ENCODE measurements at regions not wholly inside any gene's neighbourhood (a gene's known extent, or its start where the extent isn't known, plus 50 kb on each side); places are given as distances from the start of the nearest gene placed in this dataset.

- no peak for DNase-seq
Measured at GRCh38 chr7:52473756-52474155, 561.7 kb upstream of the POM121L12 start.

- DNase-seq = no peak
Measured at GRCh38 chr7:52472006-52472620, 563.3 kb upstream of the POM121L12 start.

DNA sequence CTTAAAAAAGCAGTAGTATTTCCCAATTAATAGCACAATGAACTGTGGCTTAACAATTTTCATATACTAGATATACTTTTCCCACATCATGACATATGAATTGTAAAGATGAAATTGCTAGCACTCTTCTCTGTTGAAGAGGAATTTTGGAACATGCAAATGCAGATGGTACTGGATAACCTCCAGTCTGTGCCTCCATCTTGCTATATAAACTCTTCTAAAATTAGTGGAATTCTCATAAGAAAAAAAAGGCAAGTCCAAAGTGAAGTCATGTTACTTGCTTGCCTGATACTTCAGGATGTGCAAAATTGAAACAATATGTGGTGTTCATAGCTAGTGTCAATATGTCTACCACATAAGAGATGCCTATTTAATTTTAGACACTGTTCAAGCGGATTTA lies 570.2 kb upstream of the POM121L12 start:
- DNase-seq = no peak

GRCh38 chr7:52463341-52463740 lies 572.1 kb upstream of the POM121L12 start:
- DNase-seq = no peak

DNA sequence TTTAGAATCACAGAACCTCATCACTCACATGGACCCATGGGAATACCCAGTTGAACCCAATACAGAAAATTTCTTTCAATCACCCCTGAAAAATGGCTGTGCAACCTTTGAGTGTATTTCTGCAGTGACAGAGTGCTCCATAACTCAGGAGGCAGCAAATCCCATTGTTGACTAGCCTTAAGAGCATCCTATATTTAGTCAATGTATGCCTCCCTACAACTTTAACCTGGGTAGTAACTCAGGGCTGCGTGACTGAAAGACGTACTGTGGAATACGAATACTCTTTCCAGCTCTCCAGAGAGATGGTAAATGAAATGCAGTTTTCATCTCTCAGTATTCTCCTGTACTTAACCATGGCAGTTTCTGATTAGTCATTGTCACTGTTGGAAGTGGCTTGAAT lies 573.0 kb upstream of the POM121L12 start:
- no peak for DNase-seq

- DNase-seq = no peak
Measured at GRCh38 chr7:52455571-52455970, 579.9 kb upstream of the POM121L12 start.

GRCh38 chr7:52450816-52451215 lies 584.6 kb upstream of the POM121L12 start:
- no peak for DNase-seq

DNA sequence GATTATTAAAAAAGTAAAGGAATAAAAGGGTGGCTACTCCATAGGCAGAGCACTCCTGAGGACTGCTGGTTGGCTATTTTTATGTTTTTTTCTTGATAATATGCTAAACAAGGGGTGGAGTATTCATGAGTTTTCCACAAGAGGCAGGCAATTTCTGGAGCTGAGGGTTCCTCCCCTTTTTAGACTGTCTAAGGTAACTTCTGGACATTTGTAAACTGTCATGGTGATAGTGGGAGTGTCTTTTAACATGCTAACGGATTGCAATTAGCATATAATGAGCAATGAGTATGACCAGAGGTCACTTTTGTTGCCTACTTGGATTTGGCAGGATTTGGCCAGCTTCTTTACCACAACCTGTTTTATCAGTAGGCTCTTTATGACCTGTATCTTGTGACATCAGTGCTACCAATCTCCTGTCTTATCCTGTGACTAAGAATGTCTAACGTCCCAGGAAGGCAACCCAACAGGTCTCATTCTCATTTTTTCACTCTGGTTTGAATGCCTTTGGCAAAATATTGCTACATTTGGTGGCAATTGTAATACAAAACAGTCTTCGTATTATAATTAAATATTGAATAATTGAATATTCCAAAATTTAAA lies 587.8 kb upstream of the POM121L12 start:
- DNase-seq = no peak

- DNase-seq = no peak
Measured at GRCh38 chr7:52436278-52436677, 599.2 kb upstream of the POM121L12 start.

GRCh38 chr7:52431082-52431815 lies 604.2 kb upstream of the POM121L12 start:
- no peak for DNase-seq

GRCh38 chr7:52423251-52423650 lies 612.2 kb upstream of the POM121L12 start:
- no peak for DNase-seq

GRCh38 chr7:52413051-52413450 lies 622.4 kb upstream of the POM121L12 start:
- no peak for DNase-seq

- DNase-seq = no peak
Measured at GRCh38 chr7:52410032-52410431, 625.4 kb upstream of the POM121L12 start.

DNA sequence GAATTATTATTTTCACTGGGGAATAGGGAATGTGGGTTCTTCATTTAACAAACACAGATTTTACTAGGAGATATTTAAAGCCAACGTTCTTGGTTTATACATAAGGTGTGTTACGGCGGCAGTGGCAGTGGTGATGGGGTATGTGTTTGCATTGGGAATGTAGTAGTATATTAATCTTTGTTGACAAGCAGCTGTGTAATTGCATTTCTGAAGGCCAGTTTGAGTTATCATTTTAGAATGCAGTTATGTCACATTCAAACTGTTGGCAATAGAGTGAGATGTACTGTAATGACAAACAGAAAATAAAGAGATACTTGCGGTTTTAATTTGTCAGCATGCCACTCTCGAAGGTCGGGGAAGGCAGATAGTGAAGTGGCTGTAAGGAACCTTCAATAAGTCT lies 628.6 kb upstream of the POM121L12 start:
- no peak for DNase-seq

DNA sequence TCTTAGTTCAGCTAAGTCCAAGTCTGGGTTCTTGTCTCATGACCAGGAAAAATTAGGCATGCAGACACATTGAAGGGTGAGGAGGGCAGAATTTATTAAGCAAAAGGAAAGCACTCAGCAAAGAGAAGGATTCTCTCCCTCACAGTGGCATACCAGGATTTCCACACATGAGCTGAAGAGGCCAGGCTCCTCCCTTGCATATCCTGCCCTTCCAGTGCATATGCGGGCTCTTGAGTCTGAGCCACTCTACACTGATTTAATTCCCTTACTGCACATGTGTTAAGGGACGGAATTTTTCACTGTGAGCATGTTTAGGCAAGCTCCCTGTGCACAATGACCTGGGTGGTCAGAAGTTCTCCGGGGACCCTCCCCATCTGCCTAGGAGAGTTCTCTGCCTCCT lies 652.7 kb upstream of the POM121L12 start:
- no peak for DNase-seq

DNA sequence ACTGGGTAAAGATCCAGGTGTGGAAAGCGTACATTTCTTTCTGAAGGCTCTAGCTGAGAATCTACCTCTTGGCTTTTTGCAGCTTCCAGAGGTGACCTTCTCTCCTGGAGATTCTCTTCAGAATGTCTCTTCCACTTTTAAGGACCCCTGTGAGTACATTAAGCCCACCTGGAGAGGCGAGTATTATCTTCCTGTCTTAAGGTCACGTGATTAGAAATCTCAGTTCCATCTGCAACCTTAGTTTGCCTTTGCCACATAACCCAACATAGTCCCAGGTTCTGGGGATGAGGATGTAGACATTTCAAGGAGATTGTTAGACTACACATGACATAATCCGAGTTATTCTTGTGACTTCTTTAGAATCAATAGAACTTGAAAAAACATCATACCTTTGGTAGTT lies 665.5 kb upstream of the POM121L12 start:
- no peak for DNase-seq

- DNase-seq = no peak
Measured at GRCh38 chr7:52365349-52365748, 670.1 kb upstream of the POM121L12 start.

DNA sequence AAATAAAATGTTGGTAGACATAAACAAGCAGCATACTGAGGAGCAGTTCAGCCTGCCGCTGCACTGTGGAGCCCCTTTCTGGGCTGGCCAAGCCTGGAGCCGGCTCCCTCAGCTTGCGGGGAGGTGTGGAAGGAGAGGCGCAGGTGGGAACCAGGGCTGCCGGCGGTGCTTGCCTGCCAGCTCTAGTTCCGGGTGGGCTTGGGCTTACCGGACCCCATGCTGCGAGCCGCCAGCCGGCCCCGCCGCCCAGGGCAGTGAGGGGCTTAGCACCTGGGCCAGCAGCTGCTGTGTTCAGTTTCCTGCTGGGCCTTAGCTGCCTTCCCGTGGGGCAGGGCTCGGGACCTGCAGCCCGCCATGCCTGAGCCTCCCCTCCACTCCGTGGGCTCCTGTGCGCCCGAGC lies 672.9 kb upstream of the POM121L12 start:
- no peak for DNase-seq

GRCh38 chr7:52360541-52360940 lies 674.9 kb upstream of the POM121L12 start:
- no peak for DNase-seq

DNA sequence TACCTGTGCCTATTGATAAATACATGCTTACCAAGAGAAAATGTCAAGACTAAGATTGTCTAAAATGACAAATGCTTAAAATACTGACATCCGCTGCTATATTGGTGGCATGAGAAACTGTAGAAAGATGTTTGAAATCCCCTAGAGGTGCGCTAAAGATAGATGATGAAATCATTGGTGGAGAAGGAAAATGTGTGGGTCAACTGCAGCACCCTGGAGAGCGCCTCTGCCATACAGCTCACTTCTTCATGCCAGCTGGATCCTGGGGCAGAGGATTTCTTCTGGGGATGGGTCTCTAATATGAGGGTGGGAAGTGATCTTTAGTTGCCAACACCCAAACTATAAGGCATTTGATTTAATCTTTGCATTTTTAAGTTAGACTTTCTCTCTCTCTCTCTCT lies 680.4 kb upstream of the POM121L12 start:
- no peak for DNase-seq

DNA sequence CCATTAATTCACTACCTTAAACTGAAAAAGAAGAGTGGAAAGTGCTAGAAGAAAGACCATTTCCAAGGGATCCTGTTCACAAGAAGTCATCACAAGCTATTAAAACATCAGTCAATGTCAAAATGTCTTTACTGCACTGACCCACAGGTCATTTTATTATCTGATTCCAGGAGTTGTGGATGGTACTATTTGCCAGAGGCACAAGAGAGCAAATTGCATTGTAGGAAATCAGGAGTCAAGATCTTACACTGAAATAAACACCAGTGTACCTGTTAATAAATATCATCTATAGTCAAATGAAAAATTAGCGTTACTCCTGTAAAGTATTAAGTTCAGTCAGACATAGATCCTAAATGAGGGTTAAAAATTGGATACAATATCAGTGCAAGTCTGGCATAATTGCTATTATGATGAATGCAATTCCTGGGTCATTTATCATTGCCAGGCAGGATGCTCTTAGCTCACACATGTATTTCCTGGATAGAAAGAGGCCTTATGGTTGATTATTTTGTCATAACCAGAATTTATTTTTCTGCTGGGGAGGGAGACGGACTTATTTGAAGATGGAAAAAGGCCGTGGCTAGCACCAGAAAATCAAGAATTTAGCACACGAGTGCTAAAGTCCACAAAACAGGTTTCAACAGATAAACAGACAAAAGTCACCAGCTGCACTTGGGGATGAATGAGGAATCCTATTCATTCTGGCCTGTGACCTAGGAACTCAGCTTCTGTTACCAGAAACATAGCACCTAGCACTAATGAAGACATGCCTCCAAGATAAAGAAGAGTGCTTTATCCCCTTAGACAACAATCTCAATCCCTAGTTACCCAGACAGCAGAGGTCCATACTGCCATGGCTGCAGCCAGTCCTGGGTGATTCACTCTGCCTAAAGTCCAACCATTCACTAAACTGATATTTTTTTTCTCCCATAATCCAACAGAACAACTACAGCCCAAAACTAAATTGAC lies 683.1 kb upstream of the POM121L12 start:
- DNase-seq = no peak

DNA sequence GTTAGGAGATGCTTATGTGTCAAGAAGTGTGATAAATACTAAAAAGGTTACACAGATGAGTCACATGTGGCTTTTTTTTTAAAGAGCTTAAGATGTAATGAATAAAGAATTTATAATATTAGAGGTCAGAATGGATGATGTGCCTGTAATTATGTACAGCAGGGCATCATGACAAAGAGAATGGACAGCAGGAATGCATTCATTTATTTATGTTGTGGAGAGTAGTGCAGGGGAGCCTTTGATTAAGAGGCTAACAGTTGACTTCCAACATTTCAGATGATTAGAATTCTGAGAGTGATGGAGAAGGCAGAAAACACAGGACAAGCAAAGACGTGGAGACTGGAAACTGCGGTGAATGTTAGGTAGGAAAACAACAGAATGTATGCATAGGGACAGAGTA lies 691.4 kb upstream of the POM121L12 start:
- no peak for DNase-seq

- DNase-seq = no peak
Measured at GRCh38 chr7:52340067-52340466, 695.4 kb upstream of the POM121L12 start.
